K562 (cell line): ENCODE measurements at regions not wholly inside any gene's neighbourhood (a gene's known extent, or its start where the extent isn't known, plus 50 kb on each side); places are given as distances from the start of the nearest gene placed in this dataset.

ENCODE experiments used
- ATAC-seq: fragments of 200-7000 bp; cut with Tn5 transposase; 3 replicates; pipeline ENCODE4 v1.9.1; 2020; ENCODE audit warnings: moderate library complexity
- BruUV-seq: library from RNA; stranded (reverse); fragments of 400-500 nt; replicated peaks from 2 replicates; lab custom pipeline; 2021; lab: Mats Ljungman, UMichigan
- CTCF ChIA-PET: fragments of 300-600 bp; formaldehyde crosslinking; extraction: SDS; loops from one replicate; lab custom pipeline; 2021; ENCODE audit warnings: low intra/inter-chr PET ratio; lab: Yijun Ruan, JAX
- POLR2A ChIA-PET: fragments of 300-600, 350-650 bp; sonication (Branson Sonifier 250); formaldehyde crosslinking; extraction: SDS; loops from one replicate; lab custom pipeline; 2021; ENCODE audit warnings: antibody characterized with exemption, inconsistent platforms; lab: Yijun Ruan, JAX
- DNase-seq, 4 experiments: peaks; one replicate each; pipeline versions ENCODE4 v3.0.0 to v3.0.0-alpha.2; 2011 to 2018; ENCODE audit warnings: low spot score in 3 of 4, mixed read lengths in 3 of 4; ENCODE audit errors: extremely low read depth in 1 of 4
- FAIRE-seq: peaks from 2 replicates; lab custom pipeline; 2011; peaks lifted over from hg19 to GRCh38; lab: Jason Lieb, UNC
- H2AFZ ChIP-seq: 2 replicates; pipeline ENCODE4 v1.6.0; 2011; ENCODE audit warnings: low read depth, low read length, control low read depth, inconsistent platforms
- H3K27ac ChIP-seq: fragments of 200-600 bp; 3 replicates; pipeline ENCODE4 v1.8.0; 2011; ENCODE audit warnings: low read depth, mild to moderate bottlenecking, control low read depth, inconsistent platforms, low read length, moderate library complexity, mixed read lengths; ENCODE audit errors: extremely low read depth
- H3K27me3 ChIP-seq, 2 experiments: fragments of 300-600 bp in 1 of 2; 2 replicates in 1 of 2; 3 replicates in 1 of 2; pipeline versions ENCODE4 v1.6.0 to v1.8.0; 2011; ENCODE audit warnings: inconsistent platforms in 2 of 2, low read length in 2 of 2, mild to moderate bottlenecking in 1 of 2, mixed read lengths in 1 of 2, moderate library complexity in 1 of 2; ENCODE audit not compliant: control insufficient read depth in 2 of 2, insufficient read depth in 2 of 2
- H3K36me3 ChIP-seq: fragments of 300-600 bp; 3 replicates; pipeline ENCODE4 v1.8.0; 2011; ENCODE audit warnings: mild to moderate bottlenecking, low read length, inconsistent platforms; ENCODE audit not compliant: control insufficient read depth, insufficient read depth
- H3K4me1 ChIP-seq, 2 experiments: fragments of 200-600 bp in 1 of 2; replicated peaks in 1 of 2; 2 replicates in 1 of 2; 3 replicates in 1 of 2; pipeline versions ENCODE4 v1.5.1 to v1.8.0; 2011; ENCODE audit warnings: inconsistent platforms in 2 of 2, low read length in 2 of 2, mild to moderate bottlenecking in 1 of 2, mixed read lengths in 1 of 2, moderate library complexity in 1 of 2; ENCODE audit not compliant: control insufficient read depth in 2 of 2, insufficient read depth in 2 of 2
- H3K4me2 ChIP-seq: 2 replicates; pipeline ENCODE4 v1.6.1; 2011; ENCODE audit warnings: low read length, control low read depth, inconsistent platforms, mixed read lengths; ENCODE audit not compliant: insufficient read depth
- H3K4me3 ChIP-seq: fragments of 200-600 bp; sonication (generic), shearing (Covaris generic); 2 replicates; pipeline ENCODE4 v1.5.1; 2016; ENCODE audit warnings: control low read depth, inconsistent platforms
- H3K79me2 ChIP-seq: fragments of 200-600 bp; 3 replicates; pipeline ENCODE4 v1.8.0; 2011; ENCODE audit warnings: low read length, inconsistent platforms; ENCODE audit not compliant: control insufficient read depth, insufficient read depth
- H3K9ac ChIP-seq, 2 experiments: 2 replicates each; pipeline versions ENCODE4 v1.6.0 to v1.6.1; 2011; ENCODE audit warnings: low read depth in 2 of 2, low read length in 2 of 2, control low read depth in 1 of 2, inconsistent platforms in 1 of 2, mild to moderate bottlenecking in 1 of 2, mixed read lengths in 1 of 2; ENCODE audit not compliant: insufficient read depth in 1 of 2
- H3K9me1 ChIP-seq: one replicate; pipeline ENCODE4 v1.6.0; 2011; ENCODE audit warnings: inconsistent platforms, mild to moderate bottlenecking, low read length, moderate library complexity; ENCODE audit not compliant: control insufficient read depth, insufficient read depth
- H3K9me3 ChIP-seq: replicated peaks from 2 replicates; pipeline ENCODE4 v1.5.1; 2011; ENCODE audit warnings: low read depth, low read length, inconsistent platforms; ENCODE audit not compliant: control insufficient read depth, insufficient read depth
- H4K20me1 ChIP-seq: replicated peaks from 2 replicates; pipeline ENCODE4 v1.6.1; 2011; ENCODE audit warnings: low read length, inconsistent platforms, mixed read lengths; ENCODE audit not compliant: control insufficient read depth, insufficient read depth
- ATF1 ChIP-seq, 2 experiments: fragments of 450-650 bp in 1 of 2; IDR thresholded peaks; 2 replicates each; pipeline ENCODE4 v1.6.1; 2016; ENCODE audit warnings: missing compliant biosample characterization in 1 of 2, missing genetic modification characterization in 1 of 2
- BRCA1 ChIP-seq, 2 experiments: fragments of 450-650 bp in 1 of 2; sonication (generic) in 1 of 2; formaldehyde crosslinking in 1 of 2; IDR thresholded peaks; 2 replicates each; pipeline versions ENCODE4 v1.5.0 to v1.6.1; 2017 to 2020; ENCODE audit warnings: mild to moderate bottlenecking in 1 of 2, missing genetic modification reagents in 1 of 2
- EP400 ChIP-seq: fragments of 450-650 bp; IDR thresholded peaks from 2 replicates; pipeline ENCODE4 v1.6.1; 2017; ENCODE audit warnings: antibody characterized with exemption, mild to moderate bottlenecking, moderate library complexity
- ETV1 ChIP-seq: fragments of 450-650 bp; conservative IDR thresholded peaks from 2 replicates; pipeline ENCODE4 v1.6.1; 2016; ENCODE audit warnings: missing genetic modification characterization, control low read depth, low read depth, missing compliant biosample characterization
- MAX ChIP-seq: sonication (generic); formaldehyde crosslinking; IDR thresholded peaks from 2 replicates; pipeline ENCODE4 v1.9.0; 2022; ENCODE audit warnings: mild to moderate bottlenecking, missing genetic modification reagents
- NBN ChIP-seq: fragments of 450-650 bp; IDR thresholded peaks from 2 replicates; pipeline ENCODE4 v1.6.1; 2016; ENCODE audit warnings: low read depth, mild to moderate bottlenecking
- PRMT5 ChIP-seq: sonication (generic); formaldehyde crosslinking; IDR thresholded peaks from 2 replicates; pipeline ENCODE4 v1.5.0; 2020; ENCODE audit warnings: missing genetic modification reagents
- RBM14 ChIP-seq: fragments of 200-400 bp; formaldehyde crosslinking; IDR thresholded peaks from 2 replicates; pipeline ENCODE4 v1.6.1; 2018; ENCODE audit warnings: low read depth, mild to moderate bottlenecking, low read length, moderate library complexity, borderline replicate concordance; ENCODE audit not compliant: insufficient read depth
- ZBED1 ChIP-seq: IDR thresholded peaks from 2 replicates; pipeline ENCODE4 v1.6.1; 2014
- ZNF280B ChIP-seq: fragments of 250-450 bp; sonication (Bioruptor Pico); IDR thresholded peaks from 2 replicates; pipeline ENCODE4 v1.5.1; 2021; ENCODE audit warnings: mild to moderate bottlenecking
- ZNF316 ChIP-seq: fragments of 450-650 bp; IDR thresholded peaks from 2 replicates; pipeline ENCODE4 v1.6.1; 2016
- WGBS: fragments of 100-300 bp; shearing (Covaris generic); methylation state at CpG from one replicate; pipeline ENCODE4 v1.1.6; 2016; ENCODE audit warnings: low coverage, mixed read lengths; ENCODE audit not compliant: insufficient coverage; ENCODE audit errors: missing lambda C conversion rate; 5-methylcytosine and 5-hydroxymethylcytosine counted together
- in situ Hi-C: fragments of 300-500 bp; cut with MboI; formaldehyde crosslinking; loops from 4 replicates; pipeline ENCODE4 v1.15.0; 2018; ENCODE audit warnings: inconsistent platforms, mixed read lengths
- intact Hi-C: fragments of 100-400 bp; cut with micrococcal nuclease; formaldehyde crosslinking; loops from 2 replicates; pipeline ENCODE4 v1.14.2; 2022
- TF ChIP-seq, protein P1 (sequence below): sonication (generic); formaldehyde crosslinking; IDR thresholded peaks from 2 replicates; pipeline ENCODE4 v1.8.1; 2023; ENCODE audit warnings: mild to moderate bottlenecking, missing genetic modification reagents

DNA sequence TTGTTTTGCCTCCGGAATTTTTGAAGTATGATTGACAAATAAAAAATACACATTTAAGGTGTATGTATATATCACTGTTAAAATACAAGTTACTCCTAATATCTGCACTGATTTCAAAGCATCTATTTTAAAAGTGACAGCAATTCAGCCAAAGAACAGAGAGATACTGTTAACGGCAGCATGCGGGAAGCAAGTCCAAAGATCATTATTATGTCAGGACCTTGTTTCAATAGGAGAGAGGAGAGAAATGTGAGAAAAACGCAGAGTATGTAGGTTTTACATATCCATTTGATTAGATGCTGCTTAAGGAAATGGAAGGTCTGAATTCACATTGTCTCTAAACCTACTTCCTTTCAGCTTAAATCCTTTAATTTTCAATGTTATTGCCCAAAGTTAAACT, 545.5 kb upstream of the SLC8A1 start:
- in situ Hi-C loops: no loop called here
- Histone ChIP-seq H4K20me1 (no peaks in the 10 kb centered on the region), H3K36me3 (no peaks in the 10 kb centered on the region), H3K27ac (no peak overlapping the region), H3K9me1 (no peaks in the 10 kb centered on the region), H3K9ac (no peak overlapping the region), H2AFZ (no peak overlapping the region), H3K27me3 (no peaks in the 10 kb centered on the region), H3K9me3 (no peaks in the 10 kb centered on the region), H3K4me1 (no peaks in the 10 kb centered on the region), H3K79me2 (no peaks in the 10 kb centered on the region), H3K4me2 (no peak overlapping the region), H3K4me3 (no peak overlapping the region)
- no peak for ATAC-seq
- ChIA-PET CTCF (no interaction called here), POLR2A (no interaction called here)
- intact Hi-C loops: no loop called here
- FAIRE-seq: no peak
- BruUV-seq: no TSS peak
- DNase-seq: no peak
- TF ChIP-seq ZNF316 (no peak), ETV1 (tag) (no peak), ATF1 (CRISPR knock-in tag; IDR thresholded peaks at IDR 0.05) (no peak), ATF1 (tag; IDR thresholded peaks at IDR 0.05) (no peak), NBN (no peak), ZNF280B (CRISPR knock-in tag) (no peak), EP400 (no peak), RBM14 (no peak), BRCA1 (IDR thresholded peaks at IDR 0.05) (no peak), BRCA1 (CRISPR knock-in tag; IDR thresholded peaks at IDR 0.05) (no peak), MAX (CRISPR knock-in tag) (no peak), ZBED1 (no peak), PRMT5 (CRISPR knock-in tag) (no peak)
- TF ChIP-seq, protein P1, sequence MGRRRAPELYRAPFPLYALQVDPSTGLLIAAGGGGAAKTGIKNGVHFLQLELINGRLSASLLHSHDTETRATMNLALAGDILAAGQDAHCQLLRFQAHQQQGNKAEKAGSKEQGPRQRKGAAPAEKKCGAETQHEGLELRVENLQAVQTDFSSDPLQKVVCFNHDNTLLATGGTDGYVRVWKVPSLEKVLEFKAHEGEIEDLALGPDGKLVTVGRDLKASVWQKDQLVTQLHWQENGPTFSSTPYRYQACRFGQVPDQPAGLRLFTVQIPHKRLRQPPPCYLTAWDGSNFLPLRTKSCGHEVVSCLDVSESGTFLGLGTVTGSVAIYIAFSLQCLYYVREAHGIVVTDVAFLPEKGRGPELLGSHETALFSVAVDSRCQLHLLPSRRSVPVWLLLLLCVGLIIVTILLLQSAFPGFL: no peak
- 11% methylated on average over 4 of the region's 4 CpGs for WGBS
